ENCODE measurements at regions not wholly inside any gene's neighbourhood (a gene's known extent, or its start where the extent isn't known, plus 50 kb on each side); places are given as distances from the start of the nearest gene placed in this dataset.
"Not testable (repeated sequence)": the region's sequence is repeated elsewhere in the genome, so short reads cannot be mapped to it uniquely, and the experiment has no call there.

GRCh38 chr7:111657018-111657417, 94.7 kb upstream of the IMMP2L start:
- TF ChIP-seq POLR2AphosphoS5 (IDR thresholded peaks at IDR 0.05) (no peak), CTCF (IDR thresholded peaks at IDR 0.05) (no peak), POLR2A (IDR thresholded peaks at IDR 0.05) (no peak), EP300 (IDR thresholded peaks at IDR 0.05) (no peak)
- no peak for ATAC-seq
- no peak overlapping the region for H3K27ac ChIP-seq
- H3K27me3 ChIP-seq = no peaks in the 10 kb centered on the region
- WGBS, 2 donors (ENCODE audit: low coverage in 1 of 2) = 41 to 42% methylated on average over 2 to 3 of the region's 3 CpGs
- H3K4me1 ChIP-seq = no peaks in the 10 kb centered on the region
- H3K4me3 ChIP-seq = no peak overlapping the region
- H3K9me3 ChIP-seq = no peaks in the 10 kb centered on the region
- H3K36me3 ChIP-seq = no peaks in the 10 kb centered on the region

GRCh38 chr7:111654343-111654742, 92.1 kb upstream of the IMMP2L start:
- no peak for TF ChIP-seq POLR2A (IDR thresholded peaks at IDR 0.05)
- no peak for TF ChIP-seq POLR2AphosphoS5 (IDR thresholded peaks at IDR 0.05)
- TF ChIP-seq CTCF (IDR thresholded peaks at IDR 0.05) = no peak
- TF ChIP-seq EP300 (IDR thresholded peaks at IDR 0.05) = no peak
- 47 to 48% methylated on average over 4 to 6 of the region's 6 CpGs for WGBS, 2 donors (ENCODE audit: low coverage in 1 of 2)
- no peaks in the 10 kb centered on the region for H3K9me3 ChIP-seq
- H3K36me3 ChIP-seq = no peaks in the 10 kb centered on the region
- peak; percentile 69 for ATAC-seq
- no peaks in the 10 kb centered on the region for H3K27me3 ChIP-seq
- no peak overlapping the region for H3K27ac ChIP-seq
- H3K4me1 ChIP-seq = no peaks in the 10 kb centered on the region
- H3K4me3 ChIP-seq = no peak overlapping the region

- no peaks in the 10 kb centered on the region for H3K36me3 ChIP-seq
- no peak overlapping the region for H3K4me3 ChIP-seq
- no peaks in the 10 kb centered on the region for H3K27me3 ChIP-seq
- no peak for ATAC-seq
- H3K4me1 ChIP-seq = no peaks in the 10 kb centered on the region
- no peak overlapping the region for H3K27ac ChIP-seq
- TF ChIP-seq EP300 (IDR thresholded peaks at IDR 0.05) (no peak), POLR2AphosphoS5 (IDR thresholded peaks at IDR 0.05) (no peak), CTCF (IDR thresholded peaks at IDR 0.05) (no peak), POLR2A (IDR thresholded peaks at IDR 0.05) (no peak)
- no peaks in the 10 kb centered on the region for H3K9me3 ChIP-seq
- WGBS, 2 donors (ENCODE audit: low coverage in 1 of 2) = 67 to 83% methylated on average over 3 of the region's 3 CpGs
These were observed 91.6 kb upstream of the IMMP2L start for GRCh38 chr7:111653846-111654245.

- Histone ChIP-seq H3K9me3 (no peaks in the 10 kb centered on the region), H3K27ac (no peak overlapping the region), H3K36me3 (no peaks in the 10 kb centered on the region), H3K27me3 (no peaks in the 10 kb centered on the region), H3K4me3 (no peak overlapping the region), H3K4me1 (no peaks in the 10 kb centered on the region)
- ATAC-seq = peak; percentile 47
- whole genome bisulfite sequencing, 2 donors (ENCODE audit: low coverage in 1 of 2) = 36 to 38% methylated on average over 5 of the region's 5 CpGs
- no peak for TF ChIP-seq POLR2AphosphoS5 (IDR thresholded peaks at IDR 0.05)
- TF ChIP-seq POLR2A (IDR thresholded peaks at IDR 0.05) = no peak
- TF ChIP-seq CTCF (IDR thresholded peaks at IDR 0.05) = no peak
- no peak for TF ChIP-seq EP300 (IDR thresholded peaks at IDR 0.05)
These were observed 88.2 kb upstream of the IMMP2L start for GRCh38 chr7:111650456-111650999.

GRCh38 chr7:111647881-111648280, 85.6 kb upstream of the IMMP2L start:
- Histone ChIP-seq H3K4me3 (no peak overlapping the region), H3K9me3 (no peaks in the 10 kb centered on the region), H3K4me1 (no peaks in the 10 kb centered on the region), H3K27me3 (no peaks in the 10 kb centered on the region), H3K36me3 (no peaks in the 10 kb centered on the region), H3K27ac (no peak overlapping the region)
- no peak for ATAC-seq
- TF ChIP-seq POLR2A (IDR thresholded peaks at IDR 0.05) = no peak
- TF ChIP-seq EP300 (IDR thresholded peaks at IDR 0.05) = no peak
- TF ChIP-seq CTCF (IDR thresholded peaks at IDR 0.05) = no peak
- no peak for TF ChIP-seq POLR2AphosphoS5 (IDR thresholded peaks at IDR 0.05)
- WGBS, 2 donors (ENCODE audit: low coverage in 1 of 2) = 56 to 73% methylated on average over 3 to 4 of the region's 4 CpGs

GRCh38 chr7:111644595-111644994, 82.3 kb upstream of the IMMP2L start:
- H3K4me3 ChIP-seq, ATAC-seq, H3K27me3 ChIP-seq, H3K4me1 ChIP-seq, H3K9me3 ChIP-seq, H3K27ac ChIP-seq, H3K36me3 ChIP-seq: not testable (repeated sequence)
- 80 to 93% methylated on average over 6 to 7 of the region's 14 CpGs for WGBS, 2 donors (ENCODE audit: low coverage in 1 of 2)
